Embryonic facial prominence (tissue), 1 donor: ENCODE measurements at regions not wholly inside any gene's neighbourhood (a gene's known extent, or its start where the extent isn't known, plus 50 kb on each side); places are given as distances from the start of the nearest gene placed in this dataset.

Experiments used
- DNase-seq: peaks from one replicate; pipeline ENCODE4 v3.0.0-alpha.2; 2016; ENCODE audit errors: extremely low spot score

DNA sequence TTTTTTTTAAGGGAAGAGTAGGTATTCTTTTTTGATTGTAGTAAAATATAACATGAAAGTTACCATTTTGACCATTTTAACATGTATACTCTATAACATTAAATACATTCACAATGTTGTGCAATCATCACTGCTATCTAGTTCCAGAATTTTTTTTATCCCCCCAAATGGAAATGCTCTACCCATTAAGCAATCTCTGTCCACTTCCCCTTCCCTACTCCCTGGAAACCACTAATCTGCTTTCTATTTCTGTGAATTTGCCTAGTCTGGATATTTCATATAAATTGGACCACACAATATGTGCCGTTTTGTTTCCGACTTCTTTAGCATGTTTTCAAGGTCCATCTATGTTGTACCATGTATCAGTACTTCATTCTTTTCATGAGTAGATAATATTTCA lies 429.5 kb downstream of the TLE1 start:
- no peak for DNase-seq

DNA sequence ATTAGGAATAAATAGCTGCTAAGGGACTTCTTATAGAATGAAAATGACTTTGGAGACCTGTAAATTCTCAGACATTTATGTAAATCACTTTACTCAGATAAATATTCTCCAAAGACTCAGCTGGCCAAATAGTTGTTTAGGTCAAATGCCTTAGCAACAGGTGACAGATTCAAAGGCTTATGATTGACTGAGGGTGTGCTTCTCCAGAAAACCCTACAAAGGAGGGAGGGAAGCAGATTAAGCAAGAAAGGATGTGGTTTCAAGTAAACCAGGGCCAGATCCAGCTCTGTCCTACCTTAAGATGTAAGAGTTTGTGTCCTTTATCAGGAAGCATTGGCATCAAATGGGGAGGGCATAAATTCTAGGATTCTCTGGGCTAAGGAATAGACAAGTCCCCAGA lies 433.0 kb downstream of the TLE1 start:
- no peak for DNase-seq

DNA sequence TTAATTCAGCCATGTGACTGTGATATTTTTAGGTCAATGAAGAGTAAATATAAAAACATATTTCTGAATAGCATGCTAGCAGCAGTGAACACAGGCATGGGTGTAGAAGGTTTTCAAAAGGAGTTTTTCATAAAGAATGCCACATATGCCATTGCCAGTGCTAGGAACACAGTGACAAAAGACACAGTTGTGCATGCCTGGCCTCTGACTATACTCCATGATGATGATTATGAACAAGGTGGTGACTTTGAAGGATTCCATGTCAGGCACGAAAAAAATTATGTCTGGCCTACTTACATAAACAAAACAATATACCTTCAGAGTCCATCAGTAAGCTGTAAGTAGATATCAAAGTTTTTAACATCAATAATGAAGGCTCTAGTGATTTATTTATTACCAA lies 438.7 kb downstream of the TLE1 start:
- DNase-seq: no peak

DNA sequence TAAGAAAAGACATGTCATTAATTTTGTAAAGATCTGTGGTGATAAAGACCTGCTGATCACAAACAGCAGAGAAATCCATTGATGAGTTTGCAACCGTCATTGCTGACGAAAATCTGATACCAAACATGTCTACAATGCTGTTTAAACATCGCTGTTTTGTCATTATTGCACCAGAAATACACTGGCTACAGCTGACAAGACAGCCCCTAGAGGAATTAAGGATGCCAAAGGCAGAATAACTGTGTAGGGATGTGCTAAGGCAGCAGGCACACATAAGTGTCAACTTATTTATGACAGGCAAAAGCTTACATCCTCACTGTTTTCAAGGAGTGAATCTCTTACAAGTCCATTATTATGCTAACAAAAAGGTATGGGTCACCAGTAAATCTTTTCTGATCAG lies 439.3 kb downstream of the TLE1 start:
- no peak for DNase-seq

DNA sequence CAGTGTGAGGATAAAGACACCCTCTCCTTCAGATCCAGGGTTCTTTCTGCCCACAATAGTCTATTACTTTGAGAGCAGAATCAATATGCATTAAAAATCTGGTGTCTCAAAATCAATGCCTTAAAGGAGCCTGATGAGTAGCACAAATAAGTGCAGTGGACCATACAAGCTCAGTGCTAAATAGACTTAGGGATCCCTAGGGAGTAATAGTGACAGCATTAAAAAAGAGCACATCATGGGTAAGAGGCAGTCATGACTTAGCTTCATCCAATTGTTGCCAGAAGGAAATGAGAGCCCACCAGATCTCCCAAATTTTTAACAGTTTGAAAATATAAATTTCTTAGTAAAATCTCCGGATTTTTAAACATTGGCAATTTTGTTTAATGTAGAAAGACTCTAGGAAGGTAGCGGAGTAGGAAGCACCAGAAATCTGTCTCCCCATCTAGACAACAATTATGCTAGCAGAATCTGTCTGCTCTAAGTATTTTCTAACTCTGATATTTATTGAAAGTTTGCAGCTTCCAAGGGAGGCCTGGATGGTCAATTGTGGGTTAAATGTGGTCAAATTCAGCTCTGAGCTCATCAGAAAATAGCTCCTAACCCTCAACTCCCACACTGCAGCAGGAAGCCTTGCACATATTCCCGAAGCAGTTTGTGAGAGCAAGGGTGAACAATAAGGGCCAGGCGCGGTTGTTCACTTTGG lies 443.9 kb downstream of the TLE1 start:
- no peak for DNase-seq

DNA sequence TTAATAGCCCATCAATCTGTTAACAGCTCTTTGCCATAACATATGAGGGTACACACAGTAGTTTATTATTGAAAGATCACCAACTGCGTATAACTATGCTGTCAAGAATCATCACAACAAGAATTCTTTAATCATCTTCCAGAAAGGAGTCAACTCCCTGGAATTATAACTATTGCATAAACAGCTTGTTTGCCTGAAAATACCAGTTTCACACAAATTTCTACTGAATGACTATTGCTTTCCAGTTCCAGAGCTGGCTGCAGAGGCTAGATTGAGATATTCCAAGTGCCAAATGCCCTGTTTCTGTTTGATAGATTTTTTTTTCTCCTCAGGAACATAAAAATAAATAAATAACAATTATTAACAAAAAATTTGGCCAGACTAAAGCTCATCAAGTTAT lies 444.7 kb downstream of the TLE1 start:
- no peak for DNase-seq

DNA sequence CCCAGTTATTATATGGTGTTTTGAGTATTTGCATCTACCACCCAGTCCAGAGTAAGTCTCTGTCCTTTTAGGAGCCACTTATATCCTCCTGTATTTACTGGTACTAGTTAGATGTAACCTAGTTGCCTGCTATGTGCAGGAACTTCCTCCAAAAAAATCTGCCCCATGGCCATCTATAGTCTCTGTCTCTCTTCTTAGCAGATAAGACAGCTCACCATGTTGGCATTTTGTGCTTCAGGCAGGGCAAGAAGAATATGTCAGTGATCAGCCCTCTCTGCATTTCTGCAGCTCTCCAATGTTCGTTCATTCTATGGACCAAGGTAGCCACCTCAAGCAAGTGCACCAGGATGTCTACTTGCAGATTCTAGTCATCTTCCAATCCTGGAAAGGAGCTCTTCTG lies 446.5 kb downstream of the TLE1 start:
- DNase-seq: no peak

DNA sequence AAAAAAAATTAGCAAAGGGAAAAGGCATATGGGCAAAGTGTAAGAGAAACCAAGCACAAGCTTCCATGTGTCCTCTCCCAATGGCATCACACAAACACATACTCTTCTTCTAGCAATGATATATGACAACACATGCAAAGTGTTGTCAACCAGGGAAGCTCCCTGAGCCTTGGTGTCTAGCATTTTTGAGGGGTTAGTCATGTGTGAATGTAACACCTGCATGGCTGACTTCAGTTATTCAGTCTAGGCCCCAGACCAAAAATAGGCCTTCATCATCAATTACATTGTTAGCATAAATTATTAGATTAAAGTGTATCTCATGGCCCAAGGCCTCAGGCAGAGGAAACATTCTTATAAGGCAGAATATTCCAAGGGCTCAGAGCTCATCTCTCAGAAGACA lies 450.0 kb downstream of the TLE1 start:
- DNase-seq: no peak

DNA sequence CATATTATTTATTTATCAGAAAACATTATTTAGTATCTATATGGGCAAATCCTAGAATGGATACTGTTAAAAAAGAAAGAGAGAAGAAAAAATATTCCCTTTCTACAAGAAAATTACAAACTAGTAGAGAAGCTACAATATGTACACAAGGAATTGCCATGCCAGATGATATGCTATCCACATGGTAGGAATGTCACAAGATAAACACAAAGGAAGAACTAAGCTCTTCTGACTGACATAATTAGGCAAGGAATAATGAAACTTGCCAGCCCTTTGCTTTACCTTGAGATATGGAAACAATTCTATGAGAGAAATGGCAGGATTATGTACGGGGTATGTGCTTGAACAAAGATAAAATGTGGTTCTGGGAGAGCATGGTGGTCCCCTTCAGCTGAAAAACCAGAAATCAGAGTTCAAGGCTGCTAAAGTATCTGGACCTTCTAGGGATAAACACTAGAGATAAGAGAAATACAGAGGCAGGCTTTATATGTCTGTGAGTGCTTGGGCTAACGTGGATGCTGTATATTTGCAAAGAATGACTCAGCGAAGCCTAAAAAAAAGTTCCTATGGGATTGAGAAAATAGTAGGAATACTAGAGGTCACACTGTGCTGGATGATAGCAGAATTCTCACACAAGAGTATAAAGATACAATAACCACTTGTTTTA lies 451.6 kb downstream of the TLE1 start:
- DNase-seq: no peak

DNA sequence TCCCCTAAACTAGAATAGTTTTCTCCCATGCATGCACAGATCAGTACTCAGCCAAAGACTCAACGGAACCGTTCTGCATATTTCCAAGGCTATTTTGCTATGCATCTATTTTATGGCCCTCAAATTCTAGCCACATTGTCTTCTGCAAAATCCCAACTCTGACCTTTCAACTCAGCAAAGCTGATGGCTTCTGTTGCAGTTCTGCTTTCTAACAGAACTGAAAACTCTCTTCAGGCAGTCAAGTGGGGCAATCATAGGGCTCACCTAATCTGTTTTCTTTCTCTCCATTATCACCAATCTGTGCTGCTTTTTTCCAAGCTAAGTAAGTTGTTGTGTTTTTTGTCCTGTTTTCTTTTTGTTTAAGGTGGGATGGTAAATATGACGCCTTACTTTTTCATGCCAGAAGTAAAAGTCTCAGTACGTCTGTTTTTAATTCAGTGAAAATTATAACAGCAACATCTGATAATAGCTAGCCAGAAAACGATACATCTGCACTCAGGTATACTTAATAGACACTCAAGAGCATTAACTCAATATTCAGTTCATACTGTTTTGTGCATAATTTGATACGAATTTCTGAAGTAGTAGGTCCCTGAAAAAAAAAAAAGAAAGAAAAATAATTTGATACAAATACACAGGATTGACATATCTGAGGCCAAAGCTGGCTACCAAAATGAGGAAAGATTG lies 454.3 kb downstream of the TLE1 start:
- no peak for DNase-seq

DNA sequence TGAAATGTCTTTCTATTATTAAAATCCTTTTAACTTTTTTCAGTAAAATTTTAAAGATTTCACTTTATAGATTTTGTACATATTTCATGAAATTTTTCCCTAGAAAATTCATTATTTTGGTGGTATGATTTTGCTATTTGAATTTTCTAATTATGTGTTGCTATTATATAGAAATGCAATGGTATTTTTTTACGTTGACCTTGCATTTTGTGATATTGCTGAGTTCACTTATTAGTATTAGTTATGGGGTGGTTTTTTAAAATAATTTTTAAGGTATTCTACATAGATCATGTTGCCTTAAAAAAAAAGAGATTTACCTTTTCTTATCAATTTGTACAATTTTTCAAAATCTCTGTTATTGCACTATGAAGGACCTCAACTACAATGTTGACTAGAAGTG lies 458.3 kb downstream of the TLE1 start:
- no peak for DNase-seq

DNA sequence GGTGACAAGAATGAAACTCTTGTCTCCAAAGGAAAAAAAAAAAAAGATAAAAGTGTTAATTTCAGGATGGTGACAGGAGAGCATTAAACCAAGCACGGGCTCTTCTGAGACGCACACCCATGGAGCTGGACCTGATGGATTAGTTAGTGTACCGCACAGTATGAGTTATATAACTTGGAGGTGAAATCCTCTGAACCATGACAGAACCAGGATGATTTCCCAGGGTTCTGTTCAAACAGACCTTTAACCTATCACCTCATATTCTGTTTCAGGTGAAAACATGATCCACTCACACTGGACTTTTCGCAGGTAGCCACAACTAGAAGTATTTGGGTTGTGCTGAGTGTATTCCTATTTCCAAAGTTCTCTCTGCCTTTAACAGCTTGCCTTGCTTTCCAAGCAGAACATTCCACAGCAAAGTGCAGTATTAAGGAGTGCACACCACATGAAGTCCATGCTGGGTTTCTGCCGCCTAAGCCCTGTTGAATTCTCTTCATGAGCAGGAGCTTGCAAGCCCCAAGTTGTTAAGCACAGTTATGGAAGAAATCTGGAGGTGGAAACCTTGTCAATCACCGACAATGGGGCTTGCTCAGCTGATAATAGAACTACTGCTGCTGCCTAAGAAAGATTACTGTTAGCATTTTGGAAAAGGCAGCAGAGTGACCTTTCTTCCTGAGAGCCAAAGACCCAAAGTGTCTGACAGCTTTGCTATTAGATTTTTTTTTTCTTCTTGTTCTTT lies 461.7 kb downstream of the TLE1 start:
- no peak for DNase-seq

DNA sequence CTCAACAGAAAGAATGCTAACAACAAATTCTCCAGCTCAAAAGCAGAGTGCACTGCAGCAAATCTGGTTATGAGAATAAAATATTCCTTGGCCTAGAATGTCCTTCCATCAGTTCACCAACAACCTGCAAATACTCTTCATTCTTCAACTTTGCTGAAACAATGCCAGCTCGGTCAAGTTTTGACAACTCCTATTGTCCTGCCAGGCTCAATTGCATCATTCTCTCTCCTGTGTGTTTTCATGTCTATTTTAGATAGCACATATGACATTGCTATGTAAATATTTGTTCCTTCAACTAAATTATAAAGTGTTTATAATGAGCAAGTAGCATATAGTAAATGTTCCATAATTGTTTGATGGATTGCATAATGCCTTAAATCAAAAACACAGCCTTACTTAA lies 463.8 kb downstream of the TLE1 start:
- no peak for DNase-seq

DNA sequence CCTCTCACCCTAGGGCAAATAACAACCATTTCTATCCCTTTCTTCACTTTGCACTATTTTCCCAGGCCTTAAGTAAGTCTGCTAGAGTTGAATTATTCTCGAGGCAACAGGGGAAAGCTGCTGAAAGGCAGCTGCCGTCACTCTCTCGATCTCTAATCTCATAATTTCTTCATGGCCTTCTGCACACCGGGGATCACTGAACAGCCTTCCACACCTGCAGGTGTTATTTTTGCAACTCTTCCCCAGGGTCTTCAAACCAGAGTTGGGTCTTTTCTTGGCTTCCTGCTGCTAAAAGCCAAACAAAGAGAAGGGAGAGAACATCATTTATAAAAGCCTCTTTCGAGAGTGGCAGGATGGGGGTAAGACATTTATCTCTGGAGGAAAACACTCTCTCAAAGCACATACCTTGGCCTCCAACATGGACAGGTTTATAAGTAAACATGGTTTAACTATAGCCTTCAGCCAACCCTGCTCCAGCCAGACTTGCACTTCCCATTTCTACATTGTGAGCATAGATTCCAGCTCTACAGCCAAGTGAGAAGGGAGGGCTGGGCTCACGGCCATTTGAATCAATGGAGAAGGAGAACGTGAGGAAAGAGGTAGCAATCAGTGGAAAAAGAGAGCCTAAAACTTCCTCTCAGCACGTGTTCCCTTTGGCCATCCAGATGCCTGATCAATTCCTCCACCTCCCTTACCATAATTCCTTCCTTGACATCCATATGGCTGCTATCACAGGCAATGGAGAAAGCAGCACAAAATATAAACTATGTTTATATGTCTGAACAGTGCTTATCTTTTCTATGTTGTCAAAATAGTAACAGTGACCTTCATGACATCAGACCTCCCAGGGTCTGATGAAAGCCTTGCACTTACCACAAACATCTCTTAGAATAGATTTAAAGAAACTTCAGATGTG lies 464.9 kb downstream of the TLE1 start:
- DNase-seq: no peak

DNA sequence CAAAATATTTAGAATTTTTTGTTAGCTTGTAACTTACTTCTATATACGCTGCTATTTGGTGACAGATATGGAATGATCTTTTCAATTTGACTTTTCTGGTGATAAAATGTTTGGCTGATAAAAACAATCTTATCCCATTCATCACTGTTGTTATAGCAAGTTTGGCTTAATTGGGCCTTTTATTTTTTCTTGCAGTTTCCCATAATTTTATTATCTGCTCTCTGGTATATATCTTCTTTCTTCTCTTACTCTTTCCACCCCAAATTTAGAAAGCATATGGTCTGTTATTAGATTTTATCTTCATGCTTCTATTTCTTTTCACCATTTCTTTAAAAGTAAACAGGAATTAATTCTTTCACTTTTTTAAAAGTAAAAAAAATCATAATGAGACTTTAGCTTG lies 474.4 kb downstream of the TLE1 start:
- no peak for DNase-seq

DNA sequence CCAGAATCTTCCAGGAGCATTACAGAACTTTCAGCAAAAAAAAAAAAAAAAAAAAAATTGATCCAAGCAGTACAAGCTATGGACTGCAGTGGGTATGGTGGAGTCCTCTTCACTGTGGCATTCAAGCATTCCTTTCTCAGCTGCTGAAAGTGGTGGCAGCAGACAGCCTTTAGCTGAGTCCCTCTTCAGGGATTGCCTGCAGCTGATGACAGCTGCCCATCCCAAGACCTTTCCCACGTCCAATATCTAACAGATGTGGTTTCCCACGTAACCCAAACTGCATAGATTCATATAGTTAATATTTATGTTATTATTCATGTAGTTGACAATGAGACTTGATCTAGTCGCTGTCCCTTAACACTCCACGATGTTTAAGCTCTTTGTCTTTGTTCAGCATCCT lies 475.9 kb downstream of the TLE1 start:
- no peak for DNase-seq

DNA sequence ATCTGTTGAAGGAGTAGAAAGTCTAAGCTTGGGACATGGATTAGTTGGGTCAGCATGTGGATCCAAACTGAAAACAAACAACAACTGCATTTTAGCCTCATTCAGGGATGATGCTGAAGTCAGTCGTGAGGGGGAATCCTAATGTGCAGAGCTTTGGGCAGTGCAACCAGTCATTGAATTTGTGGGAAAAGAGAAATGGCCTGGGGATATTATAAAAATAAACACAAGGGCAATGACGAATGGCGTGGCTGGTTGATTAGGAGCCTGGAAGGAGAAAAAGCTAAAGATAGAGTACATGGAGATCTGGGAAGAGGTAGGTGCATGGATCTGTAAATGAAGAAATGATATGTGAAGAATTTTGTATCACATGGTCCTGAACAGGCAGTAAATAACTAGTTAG lies 477.6 kb downstream of the TLE1 start:
- DNase-seq: no peak

DNA sequence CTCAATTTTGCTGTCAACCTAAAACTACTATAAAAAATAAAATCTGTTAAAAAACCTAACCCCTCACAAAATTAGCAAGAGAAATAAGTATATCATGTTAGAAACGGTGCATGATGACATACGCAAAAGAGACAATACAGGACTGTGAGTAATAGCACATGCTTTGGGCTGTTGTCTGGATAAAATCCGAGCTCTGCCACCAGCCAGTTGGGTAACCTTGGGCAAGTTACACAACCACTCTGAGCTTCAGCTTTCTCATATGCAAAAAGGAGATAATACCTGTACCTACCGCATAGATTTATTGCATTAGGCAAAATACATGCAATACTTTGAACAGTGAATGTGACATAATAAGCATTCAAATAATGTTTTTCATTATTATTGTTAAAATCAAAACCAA lies 481.7 kb downstream of the TLE1 start:
- no peak for DNase-seq

DNA sequence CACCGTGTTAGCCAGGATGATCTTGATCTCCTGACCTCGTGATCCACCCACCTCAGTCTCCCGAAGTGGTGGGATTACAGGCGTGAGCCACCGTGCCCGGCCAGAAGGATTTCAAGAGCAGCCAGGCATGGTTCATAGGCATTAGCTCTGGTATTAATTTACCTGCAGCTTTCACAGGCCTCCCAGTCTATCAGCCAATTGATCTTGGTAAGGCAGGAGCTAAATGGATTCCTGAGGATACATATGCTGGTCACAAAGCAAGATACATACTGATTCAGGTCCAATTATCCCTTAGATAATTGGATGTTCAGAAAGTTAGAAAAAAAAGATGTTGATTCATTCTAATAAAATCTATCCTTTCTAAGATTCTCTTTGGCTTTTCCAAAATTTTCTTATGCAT lies 487.1 kb downstream of the TLE1 start:
- no peak for DNase-seq

DNA sequence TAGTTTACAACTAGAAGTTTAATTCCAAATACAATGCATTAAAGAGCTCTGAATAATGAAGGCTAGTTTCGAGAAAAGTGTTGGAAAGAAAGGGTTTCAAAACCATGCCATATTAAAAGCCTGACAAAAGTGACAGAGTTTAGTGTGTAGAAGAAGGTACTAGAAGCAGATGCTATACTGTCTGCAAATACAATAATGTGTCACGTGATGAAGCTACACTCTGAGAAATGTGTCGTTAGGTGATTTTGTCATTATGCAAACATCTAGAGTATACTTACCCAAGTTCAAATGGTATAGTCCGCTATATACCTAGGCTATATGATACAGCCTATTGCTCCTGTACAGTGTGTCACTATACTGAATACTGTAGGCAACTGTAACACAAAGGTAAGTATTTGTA lies 494.1 kb downstream of the TLE1 start:
- DNase-seq: no peak
